ENCODE measurements at regions not wholly inside any gene's neighbourhood (a gene's known extent, or its start where the extent isn't known, plus 50 kb on each side); places are given as distances from the start of the nearest gene placed in this dataset.
"Not testable (repeated sequence)": the region's sequence is repeated elsewhere in the genome, so short reads cannot be mapped to it uniquely, and the experiment has no call there.

DNA sequence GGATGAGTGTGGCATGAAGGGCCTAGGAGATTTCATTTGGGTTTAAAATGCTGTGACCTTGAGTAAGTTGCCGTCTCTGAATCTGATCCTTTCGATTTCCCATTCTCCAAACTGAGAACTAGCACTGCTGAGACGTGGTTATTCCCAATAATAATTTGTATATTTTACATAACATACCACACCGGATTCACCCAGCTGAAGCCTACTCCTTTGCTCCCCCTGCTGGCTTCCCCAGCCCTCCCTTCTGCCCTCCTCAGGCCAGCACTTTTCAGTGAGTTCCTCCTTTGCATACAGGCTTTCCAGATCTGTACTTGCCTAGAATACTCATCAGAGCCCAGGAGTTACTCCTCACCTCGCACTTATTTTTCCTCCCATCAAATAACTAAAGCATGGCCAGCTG is 255.1 kb downstream of the OR4F29 start:
- DNase-seq, result not testable (repeated sequence)

- DNase-seq, result not testable (repeated sequence)
These were observed 260.0 kb downstream of the OR4F29 start for GRCh38 chr1:191296-192049.

DNA sequence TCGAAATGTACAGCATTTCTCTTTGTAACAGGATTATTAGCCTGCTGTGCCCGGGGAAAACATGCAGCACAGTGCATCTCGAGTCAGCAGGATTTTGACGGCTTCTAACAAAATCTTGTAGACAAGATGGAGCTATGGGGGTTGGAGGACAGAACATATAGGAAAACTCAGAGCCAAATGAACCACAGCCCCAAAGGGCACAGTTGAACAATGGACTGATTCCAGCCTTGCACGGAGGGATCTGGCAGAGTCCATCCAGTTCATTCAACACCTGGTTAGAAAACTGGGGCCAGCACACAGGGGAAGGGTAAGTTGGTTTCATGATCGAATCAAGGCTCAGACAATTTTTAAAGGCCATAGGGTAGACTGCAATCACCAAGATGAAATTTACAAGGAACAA is 260.8 kb downstream of the OR4F29 start:
- not testable (repeated sequence) for DNase-seq

DNA sequence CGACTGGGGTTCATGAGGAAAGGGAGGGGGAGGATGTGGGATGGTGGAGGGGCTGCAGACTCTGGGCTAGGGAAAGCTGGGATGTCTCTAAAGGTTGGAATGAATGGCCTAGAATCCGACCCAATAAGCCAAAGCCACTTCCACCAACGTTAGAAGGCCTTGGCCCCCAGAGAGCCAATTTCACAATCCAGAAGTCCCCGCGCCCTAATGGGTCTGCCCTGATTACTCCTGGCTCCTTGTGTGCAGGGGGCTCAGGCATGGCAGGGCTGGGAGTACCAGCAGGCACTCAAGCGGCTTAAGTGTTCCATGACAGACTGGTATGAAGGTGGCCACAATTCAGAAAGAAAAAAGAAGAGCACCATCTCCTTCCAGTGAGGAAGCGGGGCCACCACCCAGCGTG is 261.6 kb downstream of the OR4F29 start:
- DNase-seq, result not testable (repeated sequence)

DNA sequence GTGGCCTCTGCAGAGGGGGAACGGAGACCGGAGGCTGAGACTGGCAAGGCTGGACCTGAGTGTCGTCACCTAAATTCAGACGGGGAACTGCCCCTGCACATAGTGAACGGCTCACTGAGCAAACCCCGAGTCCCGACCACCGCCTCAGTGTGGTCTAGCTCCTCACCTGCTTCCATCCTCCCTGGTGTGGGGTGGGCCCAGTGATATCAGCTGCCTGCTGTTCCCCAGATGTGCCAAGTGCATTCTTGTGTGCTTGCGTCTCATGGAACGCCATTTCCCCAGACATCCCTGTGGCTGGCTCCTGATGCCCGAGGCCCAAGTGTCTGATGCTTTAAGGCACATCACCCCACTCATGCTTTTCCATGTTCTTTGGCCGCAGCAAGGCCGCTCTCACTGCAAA is 262.2 kb downstream of the OR4F29 start:
- not testable (repeated sequence) for DNase-seq

DNA sequence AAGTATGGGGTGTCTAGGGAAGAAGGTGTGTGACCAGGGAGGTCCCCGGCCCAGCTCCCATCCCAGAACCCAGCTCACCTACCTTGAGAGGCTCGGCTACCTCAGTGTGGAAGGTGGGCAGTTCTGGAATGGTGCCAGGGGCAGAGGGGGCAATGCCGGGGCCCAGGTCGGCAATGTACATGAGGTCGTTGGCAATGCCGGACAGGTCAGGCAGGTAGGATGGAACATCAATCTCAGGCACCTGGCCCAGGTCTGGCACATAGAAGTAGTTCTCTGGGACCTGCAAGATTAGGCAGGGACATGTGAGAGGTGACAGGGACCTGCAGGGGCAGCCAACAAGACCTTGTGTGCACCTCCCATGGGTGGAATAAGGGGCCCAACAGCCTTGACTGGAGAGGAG is 264.2 kb downstream of the OR4F29 start:
- not testable (repeated sequence) for DNase-seq

DNA sequence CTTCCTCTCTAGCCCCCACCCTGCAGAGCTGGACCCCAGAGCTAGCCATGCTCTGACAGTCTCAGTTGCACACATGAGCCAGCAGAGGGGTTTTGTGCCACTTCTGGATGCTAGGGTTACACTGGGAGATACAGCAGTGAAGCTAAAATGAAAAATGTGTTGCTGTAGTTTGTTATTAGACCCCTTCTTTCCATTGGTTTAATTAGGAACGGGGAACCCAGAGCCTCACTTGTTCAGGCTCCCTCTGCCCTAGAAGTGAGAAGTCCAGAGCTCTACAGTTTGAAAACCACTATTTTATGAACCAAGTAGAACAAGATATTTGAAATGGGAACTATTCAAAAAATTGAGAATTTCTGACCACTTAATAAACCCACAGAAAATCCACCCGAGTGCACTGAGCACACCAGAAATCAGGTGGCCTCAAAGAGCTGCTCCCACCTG is 264.8 kb downstream of the OR4F29 start:
- peak in 1 of 3 donors; percentile 5 for DNase-seq

- DNase-seq, result not testable (repeated sequence)
These were observed 265.3 kb downstream of the OR4F29 start for GRCh38 chr1:186223-186622.

- not testable (repeated sequence) for DNase-seq
These were observed 266.0 kb downstream of the OR4F29 start for GRCh38 chr1:185526-185925.

DNA sequence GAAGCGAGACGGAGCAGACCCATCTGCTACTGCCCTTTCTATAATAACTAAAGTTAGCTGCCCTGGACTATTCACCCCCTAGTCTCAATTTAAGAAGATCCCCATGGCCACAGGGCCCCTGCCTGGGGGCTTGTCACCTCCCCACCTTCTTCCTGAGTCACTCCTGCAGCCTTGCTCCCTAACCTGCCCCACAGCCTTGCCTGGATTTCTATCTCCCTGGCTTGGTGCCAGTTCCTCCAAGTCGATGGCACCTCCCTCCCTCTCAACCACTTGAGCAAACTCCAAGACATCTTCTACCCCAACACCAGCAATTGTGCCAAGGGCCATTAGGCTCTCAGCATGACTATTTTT is 267.2 kb downstream of the OR4F29 start:
- not testable (repeated sequence) for DNase-seq

- DNase-seq, result not testable (repeated sequence)
These were observed 267.7 kb downstream of the OR4F29 start for GRCh38 chr1:183620-184335.

GRCh38 chr1:183081-183480 is 268.4 kb downstream of the OR4F29 start:
- not testable (repeated sequence) for DNase-seq

GRCh38 chr1:182631-183030 is 268.8 kb downstream of the OR4F29 start:
- peak in 1 of 3 donors; percentile 2 for DNase-seq

DNA sequence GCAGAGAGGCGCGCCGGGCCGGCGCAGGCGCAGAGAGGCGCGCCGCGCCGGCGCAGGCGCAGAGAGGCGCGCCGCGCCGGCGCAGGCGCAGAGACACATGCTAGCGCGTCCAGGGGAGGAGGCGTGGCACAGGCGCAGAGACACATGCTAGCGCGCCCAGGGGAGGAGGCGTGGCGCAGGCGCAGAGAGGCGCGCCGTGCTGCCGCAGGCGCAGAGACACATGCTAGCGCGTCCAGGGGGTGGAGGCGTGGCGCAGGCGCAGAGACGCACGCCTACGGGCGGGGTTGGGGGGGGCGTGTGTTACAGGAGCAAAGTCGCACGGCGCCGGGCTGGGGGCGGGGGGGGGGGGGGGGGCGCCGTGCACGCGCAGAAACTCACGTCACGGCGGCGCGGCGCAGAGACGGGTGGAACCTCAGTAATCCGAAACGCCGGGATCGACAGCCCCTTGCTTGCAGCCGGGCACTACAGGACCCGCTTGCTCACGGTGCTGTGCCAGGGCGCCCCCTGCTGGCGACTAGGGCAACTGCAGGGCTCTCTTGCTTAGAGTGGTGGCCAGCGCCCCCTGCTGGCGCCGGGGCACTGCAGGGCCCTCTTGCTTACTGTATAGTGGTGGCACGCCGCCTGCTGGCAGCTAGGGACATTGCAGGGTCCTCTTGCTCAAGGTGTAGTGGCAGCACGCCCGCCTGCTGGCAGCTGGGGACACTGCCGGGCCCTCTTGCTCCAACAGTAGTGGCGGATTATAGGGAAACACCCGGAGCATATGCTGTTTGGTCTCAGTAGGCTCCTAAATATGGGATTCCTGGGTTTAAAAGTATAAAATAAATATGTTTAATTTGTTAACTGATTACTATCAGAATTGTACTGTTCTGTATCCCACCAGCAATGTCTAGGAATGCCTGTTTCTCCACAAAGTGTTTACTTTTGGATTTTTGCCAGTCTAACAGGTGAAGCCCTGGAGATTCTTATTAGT is 269.9 kb downstream of the OR4F29 start:
- peak; percentile 66 to 78 (median 71) for DNase-seq

- peak; percentile 7 to 17 (median 17) for DNase-seq
These were observed 270.7 kb downstream of the OR4F29 start for GRCh38 chr1:180749-181205.

DNA sequence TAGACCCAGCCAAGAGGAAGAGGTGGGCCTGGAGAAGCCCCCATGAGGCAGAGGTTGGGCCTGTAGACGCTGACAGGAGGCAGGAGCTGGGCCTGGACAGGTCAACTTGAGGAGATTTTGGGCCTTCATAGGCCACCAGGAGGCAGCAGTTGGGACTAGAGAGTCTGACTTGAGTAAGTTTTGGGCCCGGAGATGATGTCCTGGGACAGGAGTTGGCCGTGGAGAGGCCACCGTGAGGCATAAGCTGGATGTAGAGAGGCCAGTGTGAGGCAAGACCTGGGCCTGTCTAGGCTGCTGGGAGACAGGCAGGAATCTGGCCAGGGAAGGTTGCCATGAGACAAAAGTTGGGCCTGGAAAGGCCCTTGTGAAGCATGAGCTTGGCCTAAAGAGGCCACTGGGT is 312.6 kb downstream of the OR4F29 start:
- DNase-seq, result not testable (repeated sequence)

DNA sequence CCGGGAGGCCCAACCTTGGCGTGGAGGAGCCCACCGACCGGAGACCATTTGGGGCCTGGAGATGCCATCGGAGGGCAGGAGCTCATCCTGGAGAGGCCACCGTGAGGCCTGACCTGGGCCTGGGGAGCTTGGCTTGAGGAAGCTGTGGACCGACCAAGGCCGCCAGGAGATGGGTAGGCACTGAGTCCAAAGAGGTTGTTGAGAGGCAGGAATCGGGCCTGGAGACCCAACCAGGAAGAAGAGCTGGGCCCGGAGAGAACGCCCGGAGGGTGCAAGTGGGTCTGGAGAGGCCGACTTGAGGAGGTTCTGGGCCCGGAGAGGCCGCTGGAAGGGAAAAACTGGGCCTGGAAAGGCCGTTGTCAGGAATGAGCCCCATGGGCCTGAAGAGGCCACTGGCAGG is 313.8 kb downstream of the OR4F29 start:
- not testable (repeated sequence) for DNase-seq

DNA sequence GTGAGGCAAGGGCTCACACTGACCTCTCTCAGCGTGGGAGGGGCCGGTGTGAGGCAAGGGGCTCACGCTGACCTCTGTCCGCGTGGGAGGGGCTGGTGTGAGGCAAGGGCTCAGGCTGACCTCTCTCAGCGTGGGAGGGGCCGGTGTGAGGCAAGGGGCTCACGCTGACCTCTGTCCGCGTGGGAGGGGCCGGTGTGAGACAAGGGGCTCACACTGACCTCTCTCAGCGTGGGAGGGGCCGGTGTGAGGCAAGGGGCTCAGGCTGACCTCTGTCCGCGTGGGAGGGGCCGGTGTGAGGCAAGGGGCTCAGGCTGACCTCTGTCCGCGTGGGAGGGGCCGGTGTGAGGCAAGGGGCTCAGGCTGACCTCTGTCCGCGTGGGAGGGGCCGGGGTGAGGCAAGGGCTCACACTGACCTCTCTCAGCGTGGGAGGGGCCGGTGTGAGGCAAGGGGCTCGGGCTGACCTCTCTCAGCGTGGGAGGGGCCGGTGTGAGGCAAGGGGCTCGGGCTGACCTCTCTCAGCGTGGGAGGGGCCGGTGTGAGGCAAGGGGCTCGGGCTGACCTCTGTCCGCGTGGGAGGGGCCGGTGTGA is 315.0 kb downstream of the OR4F29 start:
- not testable (repeated sequence) for DNase-seq

GRCh38 chr1:134936-135335 is 316.5 kb downstream of the OR4F29 start:
- DNase-seq, result not testable (repeated sequence)

GRCh38 chr1:118440-118839 is 333.0 kb downstream of the OR4F29 start:
- DNase-seq, result not testable (repeated sequence)

DNA sequence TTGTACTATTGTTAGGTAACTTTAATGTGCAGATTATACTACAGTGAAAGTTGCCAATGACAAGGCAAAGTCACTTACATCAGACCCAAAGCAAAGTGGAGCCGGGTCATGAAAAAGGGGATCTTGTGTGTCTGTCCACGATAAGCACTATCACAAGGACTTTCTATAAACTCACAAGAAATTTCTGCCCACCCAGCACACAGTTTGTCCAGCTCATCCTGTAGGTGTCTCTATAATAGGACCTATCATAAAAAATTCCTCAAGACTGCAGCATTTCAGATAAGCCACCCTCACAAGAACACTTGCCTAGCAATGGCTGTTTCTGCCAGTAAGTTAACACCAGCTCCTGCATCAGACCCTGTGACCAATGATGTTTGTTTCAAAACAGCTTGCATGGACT is 335.9 kb downstream of the OR4F29 start:
- not testable (repeated sequence) for DNase-seq

DNA sequence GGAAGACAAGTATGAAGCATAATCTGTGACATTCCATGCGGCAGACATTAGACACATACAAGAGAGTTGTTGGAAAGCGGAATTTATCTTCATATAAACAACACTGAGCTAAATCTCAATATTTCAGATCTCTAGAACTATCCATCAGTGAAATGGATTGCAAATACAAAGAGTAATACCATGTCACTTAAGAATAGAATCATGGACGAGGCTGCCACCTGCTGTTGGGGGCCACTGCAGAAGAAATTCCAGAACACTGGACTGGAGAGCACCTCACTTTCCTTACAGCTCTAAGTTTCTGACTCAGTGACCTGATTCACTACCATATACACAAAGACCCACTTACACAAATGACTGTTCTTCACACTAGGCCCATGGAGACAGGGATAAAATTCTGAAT is 346.7 kb downstream of the OR4F29 start:
- not testable (repeated sequence) for DNase-seq
